Gastrocnemius medialis (tissue), 4 donors: ENCODE measurements at regions not wholly inside any gene's neighbourhood (a gene's known extent, or its start where the extent isn't known, plus 50 kb on each side); places are given as distances from the start of the nearest gene placed in this dataset.

ENCODE experiments used
- CTCF ChIP-seq, 5 experiments: fragments of 450-650 bp in 3 of 5; fragments of 200-600 bp in 2 of 5; sonication (generic) in 2 of 5; IDR thresholded peaks in 4 of 5; conservative IDR thresholded peaks in 1 of 5; 1 replicate in 4 of 5; 2 replicates in 1 of 5; pipeline ENCODE4 v1.5.1; 2016 to 2019; ENCODE audit warnings: antibody characterized with exemption in 5 of 5, mild to moderate bottlenecking in 3 of 5, moderate library complexity in 3 of 5
- POLR2A ChIP-seq, 2 donors: fragments of 450-650 bp; IDR thresholded peaks; one replicate each; pipeline ENCODE4 v1.6.1; 2017; ENCODE audit warnings: antibody characterized with exemption in 2 of 2, mild to moderate bottlenecking in 2 of 2, moderate library complexity in 2 of 2

GRCh38 chr2:3959372-3959771 is 256.0 kb downstream of the DCDC2C start:
- no peak for TF ChIP-seq POLR2A (IDR thresholded peaks at IDR 0.05)
- peak in 4 of 5 experiments; percentile 19 to 64 (median 46) for TF ChIP-seq CTCF (IDR thresholded peaks at IDR 0.05 in 4 of 5, conservative IDR thresholded peaks at IDR 0.05 in 1 of 5)
